ENCODE measurements at regions not wholly inside any gene's neighbourhood (a gene's known extent, or its start where the extent isn't known, plus 50 kb on each side); places are given as distances from the start of the nearest gene placed in this dataset.

- TF ChIP-seq, protein P1, sequence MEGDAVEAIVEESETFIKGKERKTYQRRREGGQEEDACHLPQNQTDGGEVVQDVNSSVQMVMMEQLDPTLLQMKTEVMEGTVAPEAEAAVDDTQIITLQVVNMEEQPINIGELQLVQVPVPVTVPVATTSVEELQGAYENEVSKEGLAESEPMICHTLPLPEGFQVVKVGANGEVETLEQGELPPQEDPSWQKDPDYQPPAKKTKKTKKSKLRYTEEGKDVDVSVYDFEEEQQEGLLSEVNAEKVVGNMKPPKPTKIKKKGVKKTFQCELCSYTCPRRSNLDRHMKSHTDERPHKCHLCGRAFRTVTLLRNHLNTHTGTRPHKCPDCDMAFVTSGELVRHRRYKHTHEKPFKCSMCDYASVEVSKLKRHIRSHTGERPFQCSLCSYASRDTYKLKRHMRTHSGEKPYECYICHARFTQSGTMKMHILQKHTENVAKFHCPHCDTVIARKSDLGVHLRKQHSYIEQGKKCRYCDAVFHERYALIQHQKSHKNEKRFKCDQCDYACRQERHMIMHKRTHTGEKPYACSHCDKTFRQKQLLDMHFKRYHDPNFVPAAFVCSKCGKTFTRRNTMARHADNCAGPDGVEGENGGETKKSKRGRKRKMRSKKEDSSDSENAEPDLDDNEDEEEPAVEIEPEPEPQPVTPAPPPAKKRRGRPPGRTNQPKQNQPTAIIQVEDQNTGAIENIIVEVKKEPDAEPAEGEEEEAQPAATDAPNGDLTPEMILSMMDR (IDR thresholded peaks at IDR 0.05) = no peak
- no peak for TF ChIP-seq EZH2 (IDR thresholded peaks at IDR 0.05; ENCODE audit: borderline replicate concordance, insufficient read depth, low read depth, low read length, poor library complexity, severe bottlenecking)
Observed at GRCh38 chr2:139389391-139389790, 609.2 kb upstream of the NXPH2 start.

Data from B cell (primary cell).